BJ (cell line): ENCODE measurements at regions not wholly inside any gene's neighbourhood (a gene's known extent, or its start where the extent isn't known, plus 50 kb on each side); places are given as distances from the start of the nearest gene placed in this dataset.

ENCODE experiments used
- CTCF ChIA-PET: fragments of 350-600 bp; formaldehyde crosslinking; extraction: SDS; loops from one replicate; lab custom pipeline; 2021; ENCODE audit warnings: antibody characterized with exemption, inconsistent platforms; lab: Yijun Ruan, JAX
- POLR2A ChIA-PET: fragments of 300-600 bp; sonication (Branson Sonifier 250); formaldehyde crosslinking; extraction: SDS; loops from one replicate; lab custom pipeline; 2021; ENCODE audit warnings: antibody characterized with exemption; lab: Charles Lee
- DNase-seq: peaks from one replicate; pipeline ENCODE4 v3.0.0-alpha.2; 2011; ENCODE audit warnings: low read depth
- H3K27me3 ChIP-seq: 2 replicates; pipeline ENCODE4 v1.6.0; 2011; ENCODE audit warnings: low read length; ENCODE audit not compliant: control insufficient read depth, insufficient read depth
- H3K36me3 ChIP-seq: 2 replicates; pipeline ENCODE4 v1.5.1; 2011; ENCODE audit warnings: low read length; ENCODE audit not compliant: control insufficient read depth, insufficient read depth
- H3K4me3 ChIP-seq: 2 replicates; pipeline ENCODE4 v1.5.1; 2011; ENCODE audit warnings: low read depth, mild to moderate bottlenecking, control low read depth, low read length
- CTCF ChIP-seq: IDR thresholded peaks from 2 replicates; pipeline ENCODE4 v1.5.1; 2011; ENCODE audit warnings: low read depth, mild to moderate bottlenecking, control low read depth, inconsistent platforms, low read length, moderate library complexity; ENCODE audit not compliant: insufficient read depth

DNA sequence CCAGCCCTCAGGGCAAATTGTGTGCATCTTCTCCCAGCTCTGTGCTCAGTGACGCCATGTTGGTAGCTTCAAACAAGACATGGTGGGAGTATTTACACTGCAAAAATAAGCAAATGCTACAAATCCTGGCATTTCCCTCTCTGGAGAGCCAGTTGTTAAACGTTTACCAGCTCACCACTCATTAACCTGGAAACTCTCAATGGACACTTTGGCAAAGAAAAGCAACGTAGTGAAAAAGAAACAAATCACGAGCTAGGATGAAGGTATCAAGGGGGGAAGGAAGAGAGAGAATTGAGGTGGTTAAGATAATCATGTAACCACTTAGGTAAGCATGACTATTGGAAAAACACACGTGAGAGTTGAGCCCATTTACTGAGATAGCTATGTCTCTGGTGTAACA, 72.5 kb downstream of the MRPS30 start:
- no peak for TF ChIP-seq CTCF
- POLR2A ChIA-PET, result no interaction called here
- Histone ChIP-seq H3K27me3 (no peaks in the 10 kb centered on the region), H3K4me3 (no peak overlapping the region), H3K36me3 (no peaks in the 10 kb centered on the region)
- CTCF ChIA-PET, result no interaction called here
- DNase-seq, result no peak

GRCh38 chr5:44884036-44884435, 75.3 kb downstream of the MRPS30 start:
- DNase-seq, result no peak
- ChIA-PET POLR2A (no interaction called here), CTCF (no interaction called here)
- no peaks in the 10 kb centered on the region for H3K36me3 ChIP-seq
- H3K4me3 ChIP-seq, result no peak overlapping the region
- no peak for TF ChIP-seq CTCF
- H3K27me3 ChIP-seq, result no peaks in the 10 kb centered on the region

GRCh38 chr5:44885903-44886302, 77.2 kb downstream of the MRPS30 start:
- DNase-seq, result no peak
- CTCF ChIA-PET, result no interaction called here
- no peak overlapping the region for H3K4me3 ChIP-seq
- no peaks in the 10 kb centered on the region for H3K27me3 ChIP-seq
- no peak for TF ChIP-seq CTCF
- POLR2A ChIA-PET, result no interaction called here
- H3K36me3 ChIP-seq, result no peaks in the 10 kb centered on the region

DNA sequence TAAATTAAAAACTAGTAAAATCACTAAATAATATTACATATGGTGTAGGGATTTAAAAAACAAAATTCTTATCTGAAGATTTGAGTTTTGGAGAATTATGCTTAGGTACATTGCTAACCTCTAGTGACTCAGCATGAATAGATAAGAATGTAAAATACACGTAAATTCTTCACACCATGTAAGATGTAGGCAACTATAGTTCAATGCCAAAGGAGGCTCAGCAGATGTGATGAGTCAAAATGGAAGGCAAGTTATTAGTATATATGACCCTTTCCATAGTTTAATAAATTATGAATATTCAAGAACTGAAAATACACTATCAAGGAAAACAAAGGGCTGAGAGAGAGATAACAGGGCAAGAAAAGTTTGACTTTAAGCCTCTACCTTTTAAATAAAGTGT, 79.0 kb downstream of the MRPS30 start:
- TF ChIP-seq CTCF, result no peak
- Histone ChIP-seq H3K27me3 (no peaks in the 10 kb centered on the region), H3K36me3 (no peaks in the 10 kb centered on the region), H3K4me3 (no peak overlapping the region)
- POLR2A ChIA-PET, result no interaction called here
- CTCF ChIA-PET, result no interaction called here
- no peak for DNase-seq

DNA sequence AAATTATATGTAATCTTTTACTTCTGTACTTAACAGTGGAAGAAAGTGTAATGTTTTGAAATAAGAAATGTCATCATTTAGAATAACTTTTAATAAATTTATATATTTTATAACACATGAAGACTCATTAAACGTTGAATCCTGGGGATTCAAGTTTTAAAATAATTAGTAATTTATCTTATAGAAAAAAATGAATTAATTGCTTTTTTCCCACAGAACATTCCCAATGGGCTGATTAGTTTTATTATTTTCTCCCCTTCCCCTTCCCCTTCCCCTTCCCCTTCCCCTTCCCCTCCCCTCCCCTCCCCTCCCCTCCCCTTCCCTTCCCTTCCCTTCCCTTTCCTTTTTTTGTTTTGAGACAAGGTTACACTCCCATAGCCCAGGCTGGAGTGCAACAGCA, 79.7 kb downstream of the MRPS30 start:
- POLR2A ChIA-PET, result no interaction called here
- no peak for TF ChIP-seq CTCF
- Histone ChIP-seq H3K4me3 (no peak overlapping the region), H3K36me3 (no peaks in the 10 kb centered on the region), H3K27me3 (no peaks in the 10 kb centered on the region)
- CTCF ChIA-PET, result no interaction called here
- DNase-seq, result no peak
